ENCODE measurements at regions not wholly inside any gene's neighbourhood (a gene's known extent, or its start where the extent isn't known, plus 50 kb on each side); places are given as distances from the start of the nearest gene placed in this dataset.

DNA sequence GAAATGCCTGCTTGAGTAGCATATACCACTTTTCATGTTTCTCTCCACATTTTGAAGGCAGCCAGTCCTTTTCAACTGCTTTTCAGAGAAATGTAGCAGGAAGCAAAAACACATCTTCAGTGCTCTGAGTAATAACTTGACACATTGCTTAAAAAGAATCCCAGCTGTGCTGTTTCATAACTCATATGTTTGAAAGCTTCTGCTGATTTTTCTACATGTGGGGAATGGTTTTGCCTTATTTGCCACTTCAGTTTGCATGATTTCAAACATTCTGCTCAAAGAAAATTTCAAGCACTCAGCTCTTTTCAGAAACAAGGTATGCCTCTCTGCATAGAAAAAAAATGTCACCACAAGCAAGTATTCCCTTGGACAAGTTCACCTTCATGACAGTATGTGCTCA, 732.8 kb downstream of the POM121L12 start:
- ATAC-seq (no peak), DNase-seq (ENCODE audit: extremely low read depth in 1 of 4, low spot score in 3 of 4) (no peak), FAIRE-seq (no peak)
- H3K27me3 ChIP-seq (ENCODE audit: control insufficient read depth in 2 of 2, insufficient read depth in 2 of 2, low read length in 2 of 2) = no peaks in the 10 kb centered on the region
- H4K20me1 ChIP-seq (replicated peaks; ENCODE audit: control insufficient read depth, insufficient read depth, low read length) = no peaks in the 10 kb centered on the region
- TF ChIP-seq, protein P1, sequence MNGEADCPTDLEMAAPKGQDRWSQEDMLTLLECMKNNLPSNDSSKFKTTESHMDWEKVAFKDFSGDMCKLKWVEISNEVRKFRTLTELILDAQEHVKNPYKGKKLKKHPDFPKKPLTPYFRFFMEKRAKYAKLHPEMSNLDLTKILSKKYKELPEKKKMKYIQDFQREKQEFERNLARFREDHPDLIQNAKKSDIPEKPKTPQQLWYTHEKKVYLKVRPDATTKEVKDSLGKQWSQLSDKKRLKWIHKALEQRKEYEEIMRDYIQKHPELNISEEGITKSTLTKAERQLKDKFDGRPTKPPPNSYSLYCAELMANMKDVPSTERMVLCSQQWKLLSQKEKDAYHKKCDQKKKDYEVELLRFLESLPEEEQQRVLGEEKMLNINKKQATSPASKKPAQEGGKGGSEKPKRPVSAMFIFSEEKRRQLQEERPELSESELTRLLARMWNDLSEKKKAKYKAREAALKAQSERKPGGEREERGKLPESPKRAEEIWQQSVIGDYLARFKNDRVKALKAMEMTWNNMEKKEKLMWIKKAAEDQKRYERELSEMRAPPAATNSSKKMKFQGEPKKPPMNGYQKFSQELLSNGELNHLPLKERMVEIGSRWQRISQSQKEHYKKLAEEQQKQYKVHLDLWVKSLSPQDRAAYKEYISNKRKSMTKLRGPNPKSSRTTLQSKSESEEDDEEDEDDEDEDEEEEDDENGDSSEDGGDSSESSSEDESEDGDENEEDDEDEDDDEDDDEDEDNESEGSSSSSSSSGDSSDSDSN (IDR thresholded peaks at IDR 0.05; ENCODE audit: borderline replicate concordance in 1 of 2, low read depth in 2 of 2, low read length in 2 of 2) = no peak
- TF ChIP-seq, protein P2, sequence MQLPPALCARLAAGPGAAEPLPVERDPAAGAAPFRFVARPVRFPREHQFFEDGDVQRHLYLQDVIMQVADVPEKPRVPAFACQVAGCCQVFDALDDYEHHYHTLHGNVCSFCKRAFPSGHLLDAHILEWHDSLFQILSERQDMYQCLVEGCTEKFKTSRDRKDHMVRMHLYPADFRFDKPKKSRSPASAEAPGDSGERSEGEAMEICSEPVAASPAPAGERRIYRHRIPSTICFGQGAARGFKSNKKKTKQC (CRISPR knock-in tag; IDR thresholded peaks at IDR 0.05) = no peak
- TF ChIP-seq ZNF696 (CRISPR knock-in tag; conservative IDR thresholded peaks at IDR 0.05) (no peak), ZNF197 (CRISPR knock-in tag; IDR thresholded peaks at IDR 0.05; ENCODE audit: low read depth) (no peak), NR1H2 (CRISPR knock-in tag; IDR thresholded peaks at IDR 0.05) (no peak), MCM7 (IDR thresholded peaks at IDR 0.05) (no peak), ZNF75A (CRISPR knock-in tag; IDR thresholded peaks at IDR 0.05) (no peak), RAD21 (CRISPR knock-in tag; conservative IDR thresholded peaks at IDR 0.05 in 1 of 2, IDR thresholded peaks at IDR 0.05 in 1 of 2) (no peak), KLF6 (CRISPR knock-in tag; IDR thresholded peaks at IDR 0.05; ENCODE audit: borderline replicate concordance) (no peak), CHCHD3 (CRISPR knock-in tag; IDR thresholded peaks at IDR 0.05) (no peak), ZBED1 (IDR thresholded peaks at IDR 0.05) (no peak), HOXB6 (CRISPR knock-in tag; IDR thresholded peaks at IDR 0.05; ENCODE audit: borderline replicate concordance) (no peak), XRCC5 (IDR thresholded peaks at IDR 0.05; ENCODE audit: low read depth, low read length) (no peak)
- TF ChIP-seq, protein P3, sequence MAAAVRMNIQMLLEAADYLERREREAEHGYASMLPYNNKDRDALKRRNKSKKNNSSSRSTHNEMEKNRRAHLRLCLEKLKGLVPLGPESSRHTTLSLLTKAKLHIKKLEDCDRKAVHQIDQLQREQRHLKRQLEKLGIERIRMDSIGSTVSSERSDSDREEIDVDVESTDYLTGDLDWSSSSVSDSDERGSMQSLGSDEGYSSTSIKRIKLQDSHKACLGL (CRISPR knock-in tag; IDR thresholded peaks at IDR 0.05; ENCODE audit: borderline replicate concordance, poor library complexity, severe bottlenecking) = no peak
- POLR2A ChIA-PET = interaction anchor here (1.1 kb wide), 1 partner anchor 69 kb away, joined by 5 read pairs; no protein-coding TSS in a partner anchor
- no TSS peak for BruUV-seq (replicated peaks)
- no peak overlapping the region for H2AFZ ChIP-seq (ENCODE audit: low read depth, low read length)
- no peak overlapping the region for H3K4me2 ChIP-seq (ENCODE audit: insufficient read depth, low read length)
- H3K36me3 ChIP-seq (ENCODE audit: control insufficient read depth, insufficient read depth, low read length) = peaks cover 27% of the 10 kb centered on the region; the same call in 2 of the 3 replicates
- intact Hi-C loops (cut with micrococcal nuclease) (no loop called here), in situ Hi-C loops (cut with MboI) (no loop called here)
- H3K4me1 ChIP-seq (replicated peaks in 1 of 2; ENCODE audit: control insufficient read depth in 2 of 2, insufficient read depth in 2 of 2, low read length in 2 of 2) = no peaks in the 10 kb centered on the region
- no peaks in the 10 kb centered on the region for H3K9me3 ChIP-seq (replicated peaks; ENCODE audit: control insufficient read depth, insufficient read depth, low read depth, low read length)
- H3K79me2 ChIP-seq (ENCODE audit: control insufficient read depth, insufficient read depth, low read length) = no peaks in the 10 kb centered on the region
- no peak overlapping the region for H3K4me3 ChIP-seq
- CTCF ChIA-PET (ENCODE audit: low intra/inter-chr PET ratio) = no interaction called here
- H3K9ac ChIP-seq (ENCODE audit: insufficient read depth in 1 of 2, low read depth in 2 of 2, low read length in 2 of 2) = no peak overlapping the region
- no peak overlapping the region for H3K27ac ChIP-seq (ENCODE audit: extremely low read depth, low read depth, low read length)
- H3K9me1 ChIP-seq (ENCODE audit: control insufficient read depth, insufficient read depth, low read length) = no peaks in the 10 kb centered on the region
